ENCODE measurements at regions not wholly inside any gene's neighbourhood (a gene's known extent, or its start where the extent isn't known, plus 50 kb on each side); places are given as distances from the start of the nearest gene placed in this dataset.

GRCh38 chr16:65878347-65878746 lies 488.1 kb upstream of the CDH5 start:
- TF ChIP-seq CTCF (IDR thresholded peaks at IDR 0.05; ENCODE audit: insufficient read depth, low read length) (no peak), POLR2AphosphoS5 (IDR thresholded peaks at IDR 0.05; ENCODE audit: low read depth) (no peak), REST (IDR thresholded peaks at IDR 0.05; ENCODE audit: insufficient replicate concordance, low read depth) (no peak), GABPA (IDR thresholded peaks at IDR 0.05; ENCODE audit: low read depth) (no peak), SPI1 (IDR thresholded peaks at IDR 0.05; ENCODE audit: borderline replicate concordance, low read depth) (no peak)
